HCT116 (cell line): ENCODE measurements at regions not wholly inside any gene's neighbourhood (a gene's known extent, or its start where the extent isn't known, plus 50 kb on each side); places are given as distances from the start of the nearest gene placed in this dataset.

Experiments
- ATAC-seq: fragments of 200-7000 bp; cut with Tn5 transposase; 2 replicates; pipeline ENCODE4 v1.9.1; 2020; ENCODE audit warnings: mild to moderate bottlenecking, moderate library complexity
- BruUV-seq: library from RNA; stranded (reverse); fragments of 400-500 nt; replicated peaks from 2 replicates; lab custom pipeline; 2021; lab: Mats Ljungman, UMichigan
- CTCF ChIA-PET: fragments of 300-600 bp; sonication (Branson Sonifier 250); formaldehyde crosslinking; loops from one replicate; lab custom pipeline; 2021; ENCODE audit warnings: antibody characterized with exemption; lab: Charles Lee
- POLR2A ChIA-PET: fragments of 300-600, 350-600 bp; sonication (Branson Sonifier 250); formaldehyde crosslinking; loops from one replicate; lab custom pipeline; 2021; ENCODE audit warnings: antibody characterized with exemption; lab: Charles Lee
- RAD21 ChIA-PET, 2 experiments: fragments of 300-600 bp; sonication (Branson Sonifier 250); formaldehyde crosslinking; loops; one replicate each; lab custom pipeline; 2023; ENCODE audit warnings: low total read pairs in 2 of 2; ENCODE audit not compliant: uncharacterized antibody in 2 of 2, unreplicated experiment in 2 of 2, low non-redundant PET in 1 of 2; lab: Charles Lee
- DNase-seq: peaks from one replicate; pipeline ENCODE4 v3.0.0-alpha.2; 2010; ENCODE audit warnings: low read depth, low spot score
- H2AFZ ChIP-seq: fragments of 200-600 bp; shearing (Covaris generic), sonication (generic); 2 replicates; pipeline ENCODE4 v1.6.1; 2017; ENCODE audit warnings: low read depth, mixed run types, mixed read lengths, antibody characterized with exemption, low read length; ENCODE audit not compliant: poor library complexity, severe bottlenecking
- H3K27ac ChIP-seq: 2 replicates; pipeline ENCODE4 v1.5.1; 2012; ENCODE audit warnings: low read depth, low read length
- H3K27me3 ChIP-seq: fragments of 200-600 bp; sonication (generic); 2 replicates; pipeline ENCODE4 v1.6.1; 2016; ENCODE audit warnings: mixed run types, low read length, mixed read lengths; ENCODE audit not compliant: insufficient read depth
- H3K36me3 ChIP-seq, 2 experiments: fragments of 200-500 bp in 1 of 2; fragments of 200-600 bp in 1 of 2; sonication (Bioruptor generic) in 1 of 2; sonication (generic) in 1 of 2; 2 replicates each; pipeline versions ENCODE4 v1.5.1 to v1.6.1; 2014 to 2016; ENCODE audit warnings: low read length in 2 of 2, inconsistent platforms in 1 of 2, mixed read lengths in 1 of 2, mixed run types in 1 of 2; ENCODE audit not compliant: insufficient read depth in 2 of 2, control insufficient read depth in 1 of 2
- H3K4me1 ChIP-seq, 2 experiments: fragments of 200-600 bp in 1 of 2; sonication (generic) in 1 of 2; 2 replicates each; pipeline versions ENCODE4 v1.5.1 to v1.6.1; 2012 to 2017; ENCODE audit warnings: low read length in 2 of 2, inconsistent platforms in 1 of 2, mild to moderate bottlenecking in 1 of 2, mixed read lengths in 1 of 2, mixed run types in 1 of 2, moderate library complexity in 1 of 2; ENCODE audit not compliant: insufficient read depth in 2 of 2, control insufficient read depth in 1 of 2
- H3K4me2 ChIP-seq: fragments of 200-600 bp; sonication (generic); 2 replicates; pipeline ENCODE4 v1.6.1; 2017; ENCODE audit warnings: mixed run types, low read length, mixed read lengths
- H3K4me3 ChIP-seq, 2 experiments: fragments of 200-600 bp in 1 of 2; sonication (generic) in 1 of 2; replicated peaks in 1 of 2; 2 replicates each; pipeline ENCODE4 v1.5.1; 2011 to 2016; ENCODE audit warnings: low read length in 2 of 2, control low read depth in 1 of 2, low read depth in 1 of 2, mild to moderate bottlenecking in 1 of 2, mixed read lengths in 1 of 2, mixed run types in 1 of 2
- H3K79me2 ChIP-seq: fragments of 200-600 bp; sonication (generic); 2 replicates; pipeline ENCODE4 v1.6.1; 2017; ENCODE audit warnings: mild to moderate bottlenecking, mixed run types, low read length, moderate library complexity, mixed read lengths; ENCODE audit not compliant: insufficient read depth
- H3K9ac ChIP-seq: fragments of 200-600 bp; sonication (generic); 2 replicates; pipeline ENCODE4 v1.6.1; 2016; ENCODE audit warnings: low read length, mixed read lengths
- H3K9me2 ChIP-seq: fragments of 200-600 bp; sonication (generic), shearing (Covaris generic); 2 replicates; pipeline ENCODE4 v1.6.1; 2017; ENCODE audit warnings: mixed run types, mild to moderate bottlenecking, moderate library complexity; ENCODE audit not compliant: insufficient read depth
- H3K9me3 ChIP-seq, 2 experiments: fragments of 200-500 bp in 1 of 2; fragments of 200-600 bp in 1 of 2; sonication (Bioruptor generic) in 1 of 2; sonication (generic) in 1 of 2; 2 replicates each; pipeline ENCODE4 v1.6.1; 2014 to 2017; ENCODE audit warnings: low read length in 2 of 2, mixed read lengths in 2 of 2, inconsistent platforms in 1 of 2, low read depth in 1 of 2, mild to moderate bottlenecking in 1 of 2, mixed run types in 1 of 2, moderate library complexity in 1 of 2; ENCODE audit not compliant: control insufficient read depth in 1 of 2, insufficient read depth in 1 of 2
- H4K20me1 ChIP-seq: fragments of 200-600 bp; sonication (generic), shearing (Covaris generic); 2 replicates; pipeline ENCODE4 v1.6.1; 2017; ENCODE audit warnings: mixed run types, mild to moderate bottlenecking, moderate library complexity; ENCODE audit not compliant: insufficient read depth
- CEBPB ChIP-seq: IDR thresholded peaks from 2 replicates; pipeline ENCODE4 v1.6.1; 2012; ENCODE audit warnings: low read depth
- EZH2 ChIP-seq: fragments of 200-600 bp; sonication (generic); IDR thresholded peaks from 2 replicates; pipeline ENCODE4 v1.6.1; 2017; ENCODE audit warnings: antibody characterized with exemption, mixed run types
- FOSL1 ChIP-seq: IDR thresholded peaks from 2 replicates; pipeline ENCODE4 v1.6.1; 2012; ENCODE audit warnings: low read depth
- JUND ChIP-seq: IDR thresholded peaks from 2 replicates; pipeline ENCODE4 v1.6.1; 2012
- MAX ChIP-seq: IDR thresholded peaks from 2 replicates; pipeline ENCODE4 v1.6.1; 2012
- POLR2AphosphoS5 ChIP-seq: IDR thresholded peaks from 2 replicates; pipeline ENCODE4 v1.6.1; 2011; ENCODE audit warnings: mild to moderate bottlenecking, low read depth, low read length, moderate library complexity
- RAD21 ChIP-seq: IDR thresholded peaks from 2 replicates; pipeline ENCODE4 v1.6.1; 2012; ENCODE audit warnings: low read depth, mild to moderate bottlenecking
- REST ChIP-seq: IDR thresholded peaks from 2 replicates; pipeline ENCODE4 v1.6.1; 2012; ENCODE audit warnings: low read depth
- SIN3A ChIP-seq: IDR thresholded peaks from 2 replicates; pipeline ENCODE4 v1.6.1; 2012; ENCODE audit warnings: low read depth
- intact Hi-C: fragments of 100-400 bp; cut with micrococcal nuclease; formaldehyde crosslinking; loops from 2 replicates; pipeline ENCODE4 v1.10.0; 2022
- TF ChIP-seq, protein P1 (sequence below): IDR thresholded peaks from 2 replicates; pipeline ENCODE4 v1.6.1; 2011; ENCODE audit warnings: mild to moderate bottlenecking, low read length, moderate library complexity; ENCODE audit not compliant: insufficient replicate concordance; ENCODE audit errors: extremely low read depth

DNA sequence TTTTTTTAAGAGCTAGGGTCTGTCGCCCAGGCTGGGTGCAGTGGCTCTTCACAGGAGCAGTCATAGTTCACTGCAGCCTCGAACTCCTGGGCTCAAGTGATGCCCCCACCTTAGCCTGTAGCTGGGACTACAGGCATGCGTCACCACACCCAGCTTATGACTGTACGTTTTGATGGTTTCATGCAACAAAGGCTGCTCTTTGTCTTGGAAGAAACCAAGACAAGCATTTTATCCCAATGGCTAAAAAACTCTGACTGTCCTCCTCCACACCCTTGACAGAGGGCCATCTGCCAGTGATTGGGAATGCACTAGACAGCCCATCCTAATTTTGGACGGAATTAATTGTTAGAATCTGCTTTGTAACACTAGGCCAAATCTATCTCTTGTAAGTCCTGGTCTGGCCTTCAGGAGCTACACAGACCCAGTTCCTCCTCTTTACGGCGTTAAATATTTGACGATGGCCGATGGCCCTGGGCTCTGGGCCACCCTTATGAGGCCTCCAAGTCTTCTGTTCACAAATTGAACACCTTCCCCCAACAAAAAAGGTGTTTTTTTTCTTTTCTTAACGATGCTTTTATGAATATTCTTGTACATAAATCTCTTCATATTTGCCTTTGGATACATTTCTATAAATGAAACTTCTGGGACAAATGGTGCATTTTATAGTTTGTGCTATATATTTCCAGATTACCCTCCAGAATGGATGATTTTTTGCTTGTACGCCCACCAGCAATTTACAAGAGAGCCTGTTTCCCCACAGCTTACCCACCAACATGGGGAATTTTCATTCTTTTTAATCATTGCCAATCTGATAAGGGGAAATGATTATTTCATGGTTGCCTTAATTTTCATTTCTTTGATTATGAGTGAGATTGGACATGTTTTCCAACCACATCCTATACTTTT is 104.8 kb upstream of the SLC25A33 start:
- H3K4me1 ChIP-seq, result peaks cover under 1 to 4% of the 10 kb centered on the region in 2 experiments; a peak in 2 of 4 replicates
- no peak overlapping the region for H2AFZ ChIP-seq
- intact Hi-C loops, result no loop called here
- POLR2A ChIA-PET, result no interaction called here
- no peak overlapping the region for H3K4me2 ChIP-seq
- no peak overlapping the region for H3K9ac ChIP-seq
- H3K36me3 ChIP-seq, result no peaks in the 10 kb centered on the region
- H3K4me3 ChIP-seq, result no peak overlapping the region
- no peaks in the 10 kb centered on the region for H3K9me2 ChIP-seq
- H3K9me3 ChIP-seq, result no peaks in the 10 kb centered on the region
- DNase-seq (no peak), ATAC-seq (no peak)
- no peak overlapping the region for H3K27ac ChIP-seq
- CTCF ChIA-PET, result no interaction called here
- BruUV-seq, result no TSS peak
- no peaks in the 10 kb centered on the region for H3K79me2 ChIP-seq
- H4K20me1 ChIP-seq, result no peaks in the 10 kb centered on the region
- TF ChIP-seq JUND, result no peak
- TF ChIP-seq, protein P1, sequence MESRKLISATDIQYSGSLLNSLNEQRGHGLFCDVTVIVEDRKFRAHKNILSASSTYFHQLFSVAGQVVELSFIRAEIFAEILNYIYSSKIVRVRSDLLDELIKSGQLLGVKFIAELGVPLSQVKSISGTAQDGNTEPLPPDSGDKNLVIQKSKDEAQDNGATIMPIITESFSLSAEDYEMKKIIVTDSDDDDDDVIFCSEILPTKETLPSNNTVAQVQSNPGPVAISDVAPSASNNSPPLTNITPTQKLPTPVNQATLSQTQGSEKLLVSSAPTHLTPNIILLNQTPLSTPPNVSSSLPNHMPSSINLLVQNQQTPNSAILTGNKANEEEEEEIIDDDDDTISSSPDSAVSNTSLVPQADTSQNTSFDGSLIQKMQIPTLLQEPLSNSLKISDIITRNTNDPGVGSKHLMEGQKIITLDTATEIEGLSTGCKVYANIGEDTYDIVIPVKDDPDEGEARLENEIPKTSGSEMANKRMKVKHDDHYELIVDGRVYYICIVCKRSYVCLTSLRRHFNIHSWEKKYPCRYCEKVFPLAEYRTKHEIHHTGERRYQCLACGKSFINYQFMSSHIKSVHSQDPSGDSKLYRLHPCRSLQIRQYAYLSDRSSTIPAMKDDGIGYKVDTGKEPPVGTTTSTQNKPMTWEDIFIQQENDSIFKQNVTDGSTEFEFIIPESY, result no peak
- no peak for TF ChIP-seq POLR2AphosphoS5
- TF ChIP-seq, all 23 proteins: peak for 0
- H3K27me3 ChIP-seq, result no peaks in the 10 kb centered on the region
- RAD21 ChIA-PET, result no interaction called here

- no peaks in the 10 kb centered on the region for H3K9me2 ChIP-seq
- intact Hi-C loops, result no loop called here
- no TSS peak for BruUV-seq
- H3K79me2 ChIP-seq, result no peaks in the 10 kb centered on the region
- no peaks in the 10 kb centered on the region for H4K20me1 ChIP-seq
- no peak overlapping the region for H2AFZ ChIP-seq
- ChIA-PET CTCF (no interaction called here), RAD21 (no interaction called here), POLR2A (no interaction called here)
- H3K9me3 ChIP-seq, result no peaks in the 10 kb centered on the region
- H3K4me2 ChIP-seq, result no peak overlapping the region
- H3K27ac ChIP-seq, result no peak overlapping the region
- ATAC-seq (no peak), DNase-seq (no peak)
- no peaks in the 10 kb centered on the region for H3K4me1 ChIP-seq
- H3K27me3 ChIP-seq, result no peaks in the 10 kb centered on the region
- no peak overlapping the region for H3K4me3 ChIP-seq
- no peaks in the 10 kb centered on the region for H3K36me3 ChIP-seq
- H3K9ac ChIP-seq, result no peak overlapping the region
- no peak for TF ChIP-seq SIN3A
- TF ChIP-seq, protein P1, result no peak
- TF ChIP-seq MAX, result no peak
- no peak for TF ChIP-seq FOSL1
- no peak for TF ChIP-seq REST
- no peak for TF ChIP-seq JUND
- no peak for TF ChIP-seq CEBPB
- TF ChIP-seq EZH2, result no peak
- no peak for TF ChIP-seq RAD21
Observed at GRCh38 chr1:9435153-9435636, 104.1 kb upstream of the SLC25A33 start.
